Mucosa of descending colon (tissue), 3 donors: ENCODE measurements at regions not wholly inside any gene's neighbourhood (a gene's known extent, or its start where the extent isn't known, plus 50 kb on each side); places are given as distances from the start of the nearest gene placed in this dataset.

ENCODE experiments used
- ATAC-seq: fragments of 200-7000 bp; cut with Tn5 transposase; one replicate; pipeline ENCODE4 v1.9.1; 2020; ENCODE audit warnings: mild to moderate bottlenecking, moderate library complexity
- DNase-seq, 3 donors: peaks; one replicate each; pipeline ENCODE4 v3.0.0-alpha.2; 2020
- H3K36me3 ChIP-seq: fragments of 200-600 bp; one replicate; pipeline ENCODE4 v1.8.0; 2021; ENCODE audit warnings: low read depth, mild to moderate bottlenecking
- H3K4me1 ChIP-seq: fragments of 200-600 bp; one replicate; pipeline ENCODE4 v1.8.0; 2021; ENCODE audit warnings: low read depth, mild to moderate bottlenecking
- H3K4me3 ChIP-seq: fragments of 200-600 bp; one replicate; pipeline ENCODE4 v1.8.0; 2021; ENCODE audit warnings: mild to moderate bottlenecking
- H3K9me3 ChIP-seq: fragments of 200-600 bp; one replicate; pipeline ENCODE4 v1.8.0; 2021; ENCODE audit warnings: mild to moderate bottlenecking
- CTCF ChIP-seq: fragments of 200-600 bp; IDR thresholded peaks from one replicate; pipeline ENCODE4 v1.8.0; 2022; ENCODE audit warnings: antibody characterized with exemption, mild to moderate bottlenecking
- intact Hi-C, 2 donors: fragments of 100-400 bp; cut with DNase I in 1 of 2; cut with micrococcal nuclease in 1 of 2; formaldehyde crosslinking; loops; one replicate each; pipeline versions ENCODE4 v1.11.0 to v1.11.1; 2022; cut with DNase I, micrococcal nuclease
- donor health status: DM: no; HTN: no; CAD: no; lungs with moderate emphysema.
- donor health status: DM: no; HTN: no; CAD: no.
- donor health status: DM: no; HTN: yes; CAD: no.

- no peak for TF ChIP-seq CTCF
- Histone ChIP-seq H3K9me3 (peaks cover 34% of the 10 kb centered on the region), H3K36me3 (no peaks in the 10 kb centered on the region), H3K4me1 (no peaks in the 10 kb centered on the region), H3K4me3 (no peak overlapping the region)
- DNase-seq (no peak), ATAC-seq (no peak)
- intact Hi-C loops, result no loop called here
Observed at GRCh38 chr14:87229131-87229530, 763.9 kb downstream of the GALC start.

- no peak for TF ChIP-seq CTCF
- DNase-seq (no peak), ATAC-seq (no peak)
- Histone ChIP-seq H3K4me3 (no peak overlapping the region), H3K36me3 (no peaks in the 10 kb centered on the region), H3K9me3 (peaks cover 64% of the 10 kb centered on the region), H3K4me1 (no peaks in the 10 kb centered on the region)
- intact Hi-C loops, result no loop called here
Observed at GRCh38 chr14:87217023-87217422, 776.0 kb downstream of the GALC start.

GRCh38 chr14:87214558-87214957 is 778.4 kb downstream of the GALC start:
- TF ChIP-seq CTCF, result no peak
- Histone ChIP-seq H3K4me3 (no peak overlapping the region), H3K9me3 (peaks cover 68% of the 10 kb centered on the region), H3K36me3 (no peaks in the 10 kb centered on the region), H3K4me1 (no peaks in the 10 kb centered on the region)
- DNase-seq (no peak), ATAC-seq (no peak)
- intact Hi-C loops, result no loop called here

GRCh38 chr14:87207756-87208155 is 785.2 kb downstream of the GALC start:
- intact Hi-C loops, result no loop called here
- ATAC-seq, result no peak

GRCh38 chr14:87205811-87206210 is 787.2 kb downstream of the GALC start:
- no peak for DNase-seq
- H3K4me1 ChIP-seq, result no peaks in the 10 kb centered on the region
- ATAC-seq, result no peak
- intact Hi-C loops, result no loop called here
- no peak for TF ChIP-seq CTCF
- peaks cover 30% of the 10 kb centered on the region for H3K9me3 ChIP-seq
- H3K4me3 ChIP-seq, result no peak overlapping the region
- no peaks in the 10 kb centered on the region for H3K36me3 ChIP-seq

More at GRCh38 chr14:87207756-87208155, 785.2 kb downstream of the GALC start:
- no peak for TF ChIP-seq CTCF
- Histone ChIP-seq H3K36me3 (no peaks in the 10 kb centered on the region), H3K9me3 (peaks cover 32% of the 10 kb centered on the region), H3K4me3 (no peak overlapping the region), H3K4me1 (no peaks in the 10 kb centered on the region)
- no peak for DNase-seq

GRCh38 chr14:87203346-87203745 is 789.6 kb downstream of the GALC start:
- intact Hi-C loops, result no loop called here
- TF ChIP-seq CTCF, result no peak
- DNase-seq (no peak), ATAC-seq (no peak)
- Histone ChIP-seq H3K36me3 (no peaks in the 10 kb centered on the region), H3K4me3 (no peak overlapping the region), H3K9me3 (peaks cover 27% of the 10 kb centered on the region), H3K4me1 (no peaks in the 10 kb centered on the region)
